HepG2 (cell line): ENCODE measurements at regions not wholly inside any gene's neighbourhood (a gene's known extent, or its start where the extent isn't known, plus 50 kb on each side); places are given as distances from the start of the nearest gene placed in this dataset.

ENCODE experiments used
- ATAC-seq: fragments of 200-7000 bp; cut with Tn5 transposase; 3 replicates; pipeline ENCODE4 v1.9.1; 2020; ENCODE audit warnings: mild to moderate bottlenecking, moderate library complexity
- BruUV-seq: library from RNA; stranded (reverse); fragments of 400-500 nt; replicated peaks from 2 replicates; lab custom pipeline; 2021; lab: Mats Ljungman, UMichigan
- CTCF ChIA-PET: fragments of 300-600 bp; formaldehyde crosslinking; extraction: SDS; loops from one replicate; lab custom pipeline; 2021; ENCODE audit warnings: low total read pairs, inconsistent platforms, low intra/inter-chr PET ratio; lab: Yijun Ruan, JAX
- POLR2A ChIA-PET: fragments of 350-600 bp; sonication (Branson Sonifier 250); formaldehyde crosslinking; loops from one replicate; lab custom pipeline; 2020; ENCODE audit warnings: antibody characterized with exemption, inconsistent platforms; lab: Yijun Ruan, JAX
- DNase-seq: peaks from one replicate; pipeline ENCODE4 v3.0.0-alpha.2; 2015; ENCODE audit warnings: low spot score
- FAIRE-seq: peaks from 3 replicates; lab custom pipeline; 2011; peaks lifted over from hg19 to GRCh38; lab: Jason Lieb, UNC
- H2AFZ ChIP-seq: one replicate; pipeline ENCODE4 v1.6.1; 2011; ENCODE audit warnings: low read length, inconsistent platforms
- H3K27ac ChIP-seq: fragments of 300-600 bp; 3 replicates; pipeline ENCODE4 v1.8.0; 2011; ENCODE audit warnings: mixed run types, mild to moderate bottlenecking, mixed read lengths, low read length, inconsistent platforms; ENCODE audit not compliant: insufficient read depth; ENCODE audit errors: extremely low read length
- H3K27me3 ChIP-seq, 2 experiments: fragments of 200-600 bp in 1 of 2; 2 replicates in 1 of 2; 3 replicates in 1 of 2; pipeline versions ENCODE4 v1.6.0 to v1.8.0; 2011; ENCODE audit warnings: low read length in 2 of 2, mild to moderate bottlenecking in 2 of 2, moderate library complexity in 2 of 2, inconsistent platforms in 1 of 2; ENCODE audit not compliant: insufficient read depth in 2 of 2, control insufficient read depth in 1 of 2
- H3K36me3 ChIP-seq, 2 experiments: fragments of 200-600 bp in 1 of 2; replicated peaks in 1 of 2; 2 replicates in 1 of 2; 3 replicates in 1 of 2; pipeline versions ENCODE4 v1.5.1 to v1.8.0; 2011; ENCODE audit warnings: low read length in 2 of 2, inconsistent platforms in 1 of 2; ENCODE audit not compliant: insufficient read depth in 2 of 2, control insufficient read depth in 1 of 2
- H3K4me1 ChIP-seq: 2 replicates; pipeline ENCODE4 v1.5.1; 2012; ENCODE audit warnings: low read length, inconsistent platforms; ENCODE audit not compliant: insufficient read depth
- H3K4me2 ChIP-seq: 2 replicates; pipeline ENCODE4 v1.6.0; 2011; ENCODE audit warnings: low read depth, low read length, inconsistent platforms
- H3K4me3 ChIP-seq, 3 experiments: fragments of 200-600 bp in 1 of 3; sonication (generic), shearing (Covaris generic) in 1 of 3; replicated peaks in 1 of 3; 2 replicates each; pipeline ENCODE4 v1.5.1; 2011 to 2016; ENCODE audit warnings: low read length in 3 of 3, inconsistent platforms in 2 of 3, low read depth in 2 of 3, mild to moderate bottlenecking in 2 of 3, control low read depth in 1 of 3, mixed read lengths in 1 of 3; ENCODE audit not compliant: insufficient read depth in 1 of 3
- H3K79me2 ChIP-seq: one replicate; pipeline ENCODE4 v1.6.1; 2011; ENCODE audit warnings: low read length, inconsistent platforms; ENCODE audit not compliant: insufficient read depth
- H3K9ac ChIP-seq: 2 replicates; pipeline ENCODE4 v1.6.0; 2011; ENCODE audit warnings: mild to moderate bottlenecking, low read depth, low read length, inconsistent platforms; ENCODE audit not compliant: insufficient read depth
- H3K9me3 ChIP-seq: 2 replicates; pipeline ENCODE4 v1.5.1; 2012; ENCODE audit warnings: mild to moderate bottlenecking, low read length
- H4K20me1 ChIP-seq: 2 replicates; pipeline ENCODE4 v1.6.0; 2011; ENCODE audit warnings: inconsistent platforms, mild to moderate bottlenecking, low read length, moderate library complexity; ENCODE audit not compliant: insufficient read depth
- CHD4 ChIP-seq: fragments of 200-600 bp; sonication (generic); IDR thresholded peaks from 2 replicates; pipeline ENCODE4 v1.7.0; 2017; ENCODE audit warnings: mild to moderate bottlenecking, low read length, borderline replicate concordance
- CREBL2 ChIP-seq: sonication (generic); formaldehyde crosslinking; IDR thresholded peaks from 2 replicates; pipeline ENCODE4 v1.8.1; 2023; ENCODE audit warnings: missing genetic modification reagents, mild to moderate bottlenecking, borderline replicate concordance
- CSRNP1 ChIP-seq: sonication (generic); formaldehyde crosslinking; IDR thresholded peaks from 2 replicates; pipeline ENCODE4 v1.8.1; 2023; ENCODE audit warnings: mild to moderate bottlenecking, missing genetic modification reagents
- DR1 ChIP-seq: sonication (generic); formaldehyde crosslinking; IDR thresholded peaks from 2 replicates; pipeline ENCODE4 v1.8.0; 2021; ENCODE audit warnings: mild to moderate bottlenecking, missing genetic modification reagents, inconsistent platforms
- KDM2A ChIP-seq: sonication (generic); formaldehyde crosslinking; IDR thresholded peaks from 2 replicates; pipeline ENCODE4 v1.4.0; 2020; ENCODE audit warnings: low read depth, missing genetic modification reagents, borderline replicate concordance
- NFKBIZ ChIP-seq: IDR thresholded peaks from 2 replicates; pipeline ENCODE4 v1.6.1; 2018; ENCODE audit warnings: missing genetic modification reagents, missing compliant biosample characterization
- NPAS2 ChIP-seq: sonication (generic); formaldehyde crosslinking; IDR thresholded peaks from 2 replicates; pipeline ENCODE4 v1.8.0; 2022; ENCODE audit warnings: mild to moderate bottlenecking, missing genetic modification reagents, borderline replicate concordance
- RXRB ChIP-seq: IDR thresholded peaks from 2 replicates; pipeline ENCODE4 v1.6.1; 2016; ENCODE audit warnings: borderline replicate concordance, missing genetic modification reagents, missing compliant biosample characterization
- ZGPAT ChIP-seq: IDR thresholded peaks from 2 replicates; pipeline ENCODE4 v1.6.1; 2016; ENCODE audit warnings: mild to moderate bottlenecking
- ZNF230 ChIP-seq: sonication (generic); formaldehyde crosslinking; IDR thresholded peaks from 2 replicates; pipeline ENCODE4 v1.4.0; 2020; ENCODE audit warnings: mild to moderate bottlenecking, missing genetic modification reagents
- ZNF234 ChIP-seq: sonication (generic); formaldehyde crosslinking; conservative IDR thresholded peaks from 2 replicates; pipeline ENCODE4 v1.5.1; 2020; ENCODE audit warnings: mild to moderate bottlenecking, missing genetic modification reagents
- ZNF441 ChIP-seq: sonication (generic); formaldehyde crosslinking; IDR thresholded peaks from 2 replicates; pipeline ENCODE4 v1.7.0; 2021; ENCODE audit warnings: missing genetic modification reagents, borderline replicate concordance
- ZNF512 ChIP-seq: sonication (generic); formaldehyde crosslinking; IDR thresholded peaks from 2 replicates; pipeline ENCODE4 v1.4.0; 2020; ENCODE audit warnings: mild to moderate bottlenecking, missing genetic modification reagents
- ZNF577 ChIP-seq: sonication (generic); formaldehyde crosslinking; IDR thresholded peaks from 2 replicates; pipeline ENCODE4 v1.4.0; 2020; ENCODE audit warnings: mild to moderate bottlenecking, low read depth, missing genetic modification reagents, borderline replicate concordance
- ZNF879 ChIP-seq: sonication (generic); formaldehyde crosslinking; IDR thresholded peaks from 2 replicates; pipeline ENCODE4 v1.8.1; 2023; ENCODE audit warnings: missing genetic modification reagents
- ZSCAN30 ChIP-seq: sonication (generic); formaldehyde crosslinking; IDR thresholded peaks from 2 replicates; pipeline ENCODE4 v1.5.0; 2020; ENCODE audit warnings: mild to moderate bottlenecking, missing genetic modification reagents
- WGBS: methylation state at CpG from one replicate; pipeline ENCODE4 v1.1.6; 2017; ENCODE audit warnings: low lambda C conversion rate; 5-methylcytosine and 5-hydroxymethylcytosine counted together
- in situ Hi-C: cut with HindIII; loops from 2 replicates; pipeline ENCODE4 v1.10.0; 2017; ENCODE audit warnings: low pct_unique_long_range_greater_than_20kb; ENCODE audit not compliant: extremely low pct_ligation_motif_present
- intact Hi-C: fragments of 100-400 bp; cut with micrococcal nuclease; formaldehyde crosslinking; loops from one replicate; pipeline ENCODE4 v1.10.0; 2022; ENCODE audit not compliant: unreplicated experiment

GRCh38 chr14:54123841-54124240 is 167.2 kb upstream of the BMP4 start:
- intact Hi-C loops, result no loop called here
- no peak overlapping the region for H2AFZ ChIP-seq
- no peak overlapping the region for H3K4me3 ChIP-seq
- no peaks in the 10 kb centered on the region for H3K9me3 ChIP-seq
- H3K27me3 ChIP-seq, result no peaks in the 10 kb centered on the region
- no peak for TF ChIP-seq CREBL2
- no peak for TF ChIP-seq ZNF230
- no peak for TF ChIP-seq ZGPAT (CRISPR knock-in tag)
- no peak for TF ChIP-seq ZNF879 (CRISPR knock-in tag)
- TF ChIP-seq ZNF441, result no peak
- BruUV-seq, result no TSS peak
- H3K36me3 ChIP-seq, result no peaks in the 10 kb centered on the region
- 97% methylated on average over 2 of the region's 2 CpGs for WGBS
- DNase-seq (no peak), FAIRE-seq (no peak), ATAC-seq (no peak)
- H3K9ac ChIP-seq, result no peak overlapping the region
- peaks cover 24% of the 10 kb centered on the region for H3K4me1 ChIP-seq
- in situ Hi-C loops, result no loop called here
- H4K20me1 ChIP-seq, result no peaks in the 10 kb centered on the region
- H3K4me2 ChIP-seq, result no peak overlapping the region
- POLR2A ChIA-PET, result interaction anchor here (1.4 kb wide), 1 partner anchor 10 kb away, joined by 3 read pairs; no protein-coding TSS in a partner anchor
- no peak overlapping the region for H3K27ac ChIP-seq
- no peaks in the 10 kb centered on the region for H3K79me2 ChIP-seq
- CTCF ChIA-PET, result no interaction called here

- in situ Hi-C loops (no loop called here), intact Hi-C loops (no loop called here)
- no peak overlapping the region for H3K4me3 ChIP-seq
- no peaks in the 10 kb centered on the region for H3K9me3 ChIP-seq
- H4K20me1 ChIP-seq, result no peaks in the 10 kb centered on the region
- POLR2A ChIA-PET, result interaction anchor here (1.4 kb wide), 1 partner anchor 9 kb away, joined by 3 read pairs; no protein-coding TSS in a partner anchor
- peaks cover 21% of the 10 kb centered on the region for H3K4me1 ChIP-seq
- no peak overlapping the region for H2AFZ ChIP-seq
- H3K27me3 ChIP-seq, result no peaks in the 10 kb centered on the region
- H3K4me2 ChIP-seq, result no peak overlapping the region
- FAIRE-seq (no peak), DNase-seq (no peak), ATAC-seq (no peak)
- no TSS peak for BruUV-seq
- 99% methylated on average over 3 of the region's 3 CpGs for WGBS
- CTCF ChIA-PET, result no interaction called here
- no peak overlapping the region for H3K9ac ChIP-seq
- H3K36me3 ChIP-seq, result no peaks in the 10 kb centered on the region
- no peaks in the 10 kb centered on the region for H3K79me2 ChIP-seq
- no peak overlapping the region for H3K27ac ChIP-seq
- TF ChIP-seq ZSCAN30 (no peak), CHD4 (no peak), ZNF577 (CRISPR knock-in tag) (no peak), ZNF234 (CRISPR knock-in tag) (no peak), NFKBIZ (CRISPR knock-in tag) (no peak), KDM2A (no peak), DR1 (no peak), ZNF512 (no peak), RXRB (no peak), NPAS2 (no peak), CSRNP1 (CRISPR knock-in tag) (no peak)
Observed at GRCh38 chr14:54125109-54125508, 168.5 kb upstream of the BMP4 start.
